ENCODE measurements at regions not wholly inside any gene's neighbourhood (a gene's known extent, or its start where the extent isn't known, plus 50 kb on each side); places are given as distances from the start of the nearest gene placed in this dataset.
A peak's percentile ranks its signal among the peaks of the same experiment; 100 is the strongest.

DNA sequence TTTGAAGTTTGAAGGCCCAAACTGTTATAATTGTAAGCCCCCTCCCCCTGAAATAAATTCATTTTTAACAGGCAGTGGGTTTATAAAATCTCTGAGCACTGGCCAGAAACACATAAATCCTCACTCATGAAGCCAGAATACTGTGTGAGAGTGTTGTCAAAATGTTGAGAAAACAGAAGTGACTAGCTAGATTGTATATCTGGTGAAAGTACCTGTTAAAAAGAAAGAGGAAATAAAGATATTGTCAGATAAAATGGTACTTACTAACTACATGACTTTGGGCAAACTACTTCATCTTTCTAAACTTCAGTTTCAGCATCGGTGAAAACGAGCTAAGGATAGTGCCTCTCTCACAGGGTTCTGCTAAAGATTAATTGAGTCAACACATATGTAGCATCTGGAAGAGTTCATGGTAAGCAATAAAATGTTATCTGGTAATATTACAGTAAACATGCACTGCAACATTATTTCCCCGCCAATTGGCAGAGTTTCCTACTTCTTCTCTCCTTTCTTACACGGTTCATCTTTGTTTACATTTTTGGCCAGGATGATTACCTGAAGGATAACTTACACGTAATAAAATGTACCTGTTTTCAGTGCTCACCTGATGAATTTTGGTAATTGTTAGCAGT is 202.5 kb upstream of the CHRM2 start:
- DNase-seq (ENCODE audit: low read depth) = no peak

GRCh38 chr7:136664537-136664936 is 203.9 kb upstream of the CHRM2 start:
- no peak for DNase-seq (ENCODE audit: low read depth)

- peak; percentile 10 for DNase-seq (ENCODE audit: low read depth)
These were observed 210.9 kb upstream of the CHRM2 start for GRCh38 chr7:136657482-136657921.

DNA sequence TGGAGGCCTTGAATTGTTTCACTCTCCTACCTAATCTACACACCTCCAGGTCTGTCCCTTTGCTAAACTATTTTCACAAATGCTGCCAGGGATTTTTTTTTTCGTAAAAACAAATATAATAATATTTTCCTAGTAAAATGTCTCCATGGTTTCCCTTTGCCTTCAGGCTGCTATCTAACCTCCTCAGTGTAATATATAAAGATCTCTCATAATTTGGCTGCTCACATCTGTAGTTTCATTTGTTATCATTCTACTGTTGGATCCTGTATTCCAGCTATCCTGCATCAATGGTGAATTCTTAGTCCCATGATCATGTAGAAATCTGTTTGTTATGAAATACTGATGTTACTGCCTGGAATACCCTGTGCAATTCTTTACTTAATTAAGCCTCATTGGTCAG is 211.9 kb upstream of the CHRM2 start:
- DNase-seq (ENCODE audit: low read depth) = no peak

- no peak for DNase-seq (ENCODE audit: low read depth)
These were observed 213.0 kb upstream of the CHRM2 start for GRCh38 chr7:136655414-136655813.

DNA sequence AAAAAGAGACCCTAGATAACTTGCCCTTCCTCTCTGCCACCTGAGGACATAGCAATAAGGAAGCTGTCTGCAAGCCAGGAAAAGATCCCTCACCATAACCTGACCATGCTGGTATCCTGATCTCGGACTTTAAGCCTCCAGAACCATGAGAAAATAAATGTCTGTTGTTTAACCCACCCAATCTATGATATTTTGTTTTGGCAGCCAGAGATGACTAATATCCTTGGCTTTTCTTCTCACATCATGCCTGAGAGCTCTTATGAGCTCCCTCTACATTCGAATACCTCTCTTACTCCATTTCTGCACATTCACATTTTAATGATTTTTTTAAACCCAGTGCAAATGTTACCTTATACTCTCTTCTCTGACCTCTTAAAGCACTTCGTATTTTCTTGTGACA is 214.0 kb upstream of the CHRM2 start:
- DNase-seq (ENCODE audit: low read depth) = peak; percentile 10

GRCh38 chr7:136652635-136653370 is 215.6 kb upstream of the CHRM2 start:
- DNase-seq (ENCODE audit: low read depth) = no peak

- DNase-seq (ENCODE audit: low read depth) = no peak
These were observed 227.5 kb upstream of the CHRM2 start for GRCh38 chr7:136640977-136641376.

- DNase-seq (ENCODE audit: low read depth) = peak; percentile 28
These were observed 230.6 kb upstream of the CHRM2 start for GRCh38 chr7:136637813-136638212.

DNA sequence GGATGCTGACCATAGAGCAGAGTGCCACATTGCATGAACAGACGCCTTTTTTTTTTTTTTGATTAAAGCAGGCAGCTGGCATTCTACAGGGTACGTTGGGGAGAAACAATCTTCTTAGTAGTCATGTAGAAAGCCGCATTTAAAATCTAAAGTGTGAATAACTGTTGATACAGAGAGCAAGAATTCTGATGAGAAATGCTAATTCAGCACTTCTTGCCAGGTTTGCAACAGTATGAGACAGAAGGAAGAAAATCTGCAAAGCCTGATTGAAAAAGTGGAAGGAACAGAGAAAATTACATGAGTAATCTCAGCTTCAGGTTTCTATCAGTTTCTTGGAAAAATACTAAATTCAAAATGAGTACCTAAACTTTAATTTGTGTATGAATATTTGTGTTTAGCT is 232.7 kb upstream of the CHRM2 start:
- DNase-seq (ENCODE audit: low read depth) = no peak

DNA sequence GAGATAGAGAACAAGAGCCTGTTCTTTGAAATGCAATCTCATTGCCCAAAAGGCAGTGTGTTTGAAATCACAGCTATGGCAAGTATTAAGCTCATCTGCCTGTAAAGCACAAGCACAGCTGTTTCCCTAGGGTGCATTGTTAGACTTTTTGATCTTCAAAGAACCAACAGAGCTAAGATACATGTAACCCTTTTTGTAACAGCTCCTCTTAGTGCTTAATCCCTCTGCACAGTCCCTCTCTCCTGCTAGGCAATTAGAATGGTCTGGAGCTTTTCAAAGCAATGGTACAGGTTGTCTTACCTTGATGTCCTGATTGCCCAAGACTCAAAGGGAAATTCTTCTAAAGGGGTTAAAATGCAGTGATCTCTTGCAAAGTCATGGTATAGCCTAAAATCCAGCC is 249.6 kb upstream of the CHRM2 start:
- DNase-seq (ENCODE audit: low read depth) = no peak

DNA sequence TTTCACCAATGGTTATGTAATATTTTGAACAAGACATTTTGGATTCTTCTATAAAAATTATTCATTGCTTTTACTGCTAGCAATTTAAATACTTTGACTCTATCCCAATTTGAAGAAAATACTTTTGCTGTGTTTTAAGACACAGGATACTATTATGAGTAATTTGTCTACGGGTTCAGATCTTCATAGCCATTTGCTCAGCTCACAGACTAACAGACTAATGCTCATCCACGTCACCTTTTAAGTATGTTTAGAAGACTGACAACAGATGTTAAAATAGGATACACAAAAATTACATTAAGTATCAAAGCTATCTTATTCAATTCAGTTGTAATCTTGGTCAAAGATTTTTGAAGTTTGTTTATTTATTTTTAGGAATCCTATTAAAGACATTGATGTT is 251.3 kb upstream of the CHRM2 start:
- no peak for DNase-seq (ENCODE audit: low read depth)

GRCh38 chr7:136605532-136606329 is 262.7 kb upstream of the CHRM2 start:
- no peak for DNase-seq (ENCODE audit: low read depth)

DNA sequence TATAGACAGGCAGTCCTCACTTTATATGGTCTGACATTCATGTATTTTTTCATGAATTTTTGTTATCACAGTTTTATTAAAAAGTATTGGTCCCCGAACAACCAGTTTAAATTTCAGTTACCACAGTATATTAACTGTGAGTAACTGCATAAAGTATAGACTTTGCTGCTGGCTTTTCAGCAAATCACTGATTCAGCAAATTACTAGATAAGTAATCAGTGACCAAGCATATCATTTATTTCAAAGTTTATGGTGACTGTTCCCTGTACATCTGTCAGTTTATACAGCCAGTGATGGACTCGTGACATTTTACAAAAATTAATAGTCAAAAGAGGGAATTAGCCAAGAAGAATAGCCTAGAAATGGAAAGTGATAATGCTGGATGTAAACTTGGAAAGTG is 266.7 kb upstream of the CHRM2 start:
- no peak for DNase-seq (ENCODE audit: low read depth)

DNA sequence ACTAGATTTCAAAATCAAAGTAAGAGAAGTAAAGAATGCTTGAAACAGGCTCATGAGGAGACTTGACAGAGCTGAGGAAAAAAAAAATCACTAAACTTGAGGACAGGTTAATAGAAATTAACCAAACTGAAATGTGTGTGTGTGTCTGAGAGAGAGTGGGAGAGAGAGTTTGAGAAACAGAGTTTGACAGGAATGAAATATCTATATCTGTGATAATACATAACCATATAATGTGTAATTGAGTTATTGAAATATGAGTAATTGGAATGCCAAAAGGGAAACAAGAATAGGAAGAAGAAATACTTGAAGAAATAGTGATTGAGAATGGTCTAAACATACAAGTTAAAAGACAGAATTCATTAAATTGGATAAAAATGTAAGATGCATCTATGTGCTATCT is 268.0 kb upstream of the CHRM2 start:
- DNase-seq (ENCODE audit: low read depth) = no peak

DNA sequence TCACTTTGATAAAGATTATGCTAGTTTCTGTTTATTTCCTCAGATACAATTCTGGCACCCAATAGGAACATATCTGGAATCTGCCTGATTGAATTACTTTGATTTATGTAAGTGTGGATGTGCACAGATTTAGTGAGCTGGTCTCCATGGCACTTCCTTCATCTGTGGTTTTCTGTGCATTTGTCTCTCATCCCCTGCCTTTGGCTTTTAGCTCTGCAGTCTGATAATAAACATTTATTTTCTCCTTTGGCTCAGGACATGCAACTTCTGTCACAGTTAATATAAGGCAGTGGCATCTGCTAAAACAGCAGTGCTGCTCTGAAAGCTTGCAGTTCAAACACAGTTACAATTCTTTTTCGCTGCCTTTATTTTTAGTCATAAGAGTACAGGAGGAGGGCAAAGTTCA is 273.7 kb upstream of the CHRM2 start:
- no peak for DNase-seq (ENCODE audit: low read depth)

DNA sequence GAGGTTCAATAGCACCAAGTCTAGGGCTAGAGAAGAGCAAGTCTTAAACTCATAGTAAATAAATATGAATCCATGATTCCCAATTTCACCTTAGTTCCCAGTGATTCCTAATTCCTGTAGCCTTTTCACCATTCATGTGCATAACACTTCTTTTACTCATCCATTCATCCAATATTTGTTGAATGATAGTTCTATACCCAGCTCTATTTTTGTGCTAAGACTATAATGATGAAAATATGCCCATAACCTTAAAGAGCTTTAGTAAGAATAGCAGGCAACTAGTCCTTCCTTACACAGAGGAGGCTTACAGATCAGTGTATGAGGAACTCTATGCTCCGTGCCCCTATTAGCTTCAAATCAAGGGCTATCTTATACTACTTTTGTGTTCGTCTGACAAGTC is 280.2 kb upstream of the CHRM2 start:
- no peak for DNase-seq (ENCODE audit: low read depth)

- DNase-seq (ENCODE audit: low read depth) = peak; percentile 48
These were observed 282.3 kb upstream of the CHRM2 start for GRCh38 chr7:136585954-136586670.

DNA sequence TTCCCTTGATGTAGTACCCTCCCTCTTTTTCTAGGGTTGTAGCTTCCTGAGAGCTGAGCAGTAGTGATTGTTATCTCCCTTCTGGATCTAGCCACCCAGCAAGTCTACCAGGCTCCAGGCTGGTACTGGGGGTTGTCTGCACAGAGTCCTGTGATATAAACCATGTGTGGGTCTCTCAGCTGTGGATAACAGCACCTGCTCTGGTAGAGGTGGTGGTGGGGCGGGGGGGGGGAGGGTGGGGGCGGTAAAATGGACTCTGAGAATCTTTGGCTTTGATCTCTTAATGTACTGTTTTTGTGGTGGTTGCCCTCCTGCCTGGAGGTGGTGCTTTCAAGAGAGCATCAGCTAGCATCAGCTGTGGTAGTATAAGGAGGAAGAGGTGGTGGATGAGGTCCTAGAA is 302.0 kb upstream of the CHRM2 start:
- DNase-seq (ENCODE audit: low read depth) = no peak

DNA sequence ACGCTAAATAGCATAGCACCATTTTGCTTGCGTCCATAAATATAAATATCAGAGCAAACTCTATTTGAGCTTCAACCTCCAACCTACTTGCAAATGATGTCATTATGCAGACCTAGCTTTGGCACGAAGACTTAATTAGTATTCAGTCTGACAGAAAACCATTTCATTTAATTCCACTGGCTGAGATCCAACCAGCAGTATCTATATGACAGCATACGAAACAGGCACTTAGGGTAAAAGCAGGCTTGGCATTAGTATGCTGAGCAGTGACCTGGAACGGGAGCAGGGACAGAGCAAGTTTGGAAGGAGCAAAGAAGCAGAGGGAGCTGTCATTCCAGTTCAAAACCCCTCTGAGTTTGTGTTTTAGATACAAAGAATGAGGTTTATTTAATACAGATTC is 312.5 kb upstream of the CHRM2 start:
- DNase-seq (ENCODE audit: low read depth) = no peak

GRCh38 chr7:136551618-136552017 is 316.8 kb upstream of the CHRM2 start:
- DNase-seq (ENCODE audit: low read depth) = no peak

DNA sequence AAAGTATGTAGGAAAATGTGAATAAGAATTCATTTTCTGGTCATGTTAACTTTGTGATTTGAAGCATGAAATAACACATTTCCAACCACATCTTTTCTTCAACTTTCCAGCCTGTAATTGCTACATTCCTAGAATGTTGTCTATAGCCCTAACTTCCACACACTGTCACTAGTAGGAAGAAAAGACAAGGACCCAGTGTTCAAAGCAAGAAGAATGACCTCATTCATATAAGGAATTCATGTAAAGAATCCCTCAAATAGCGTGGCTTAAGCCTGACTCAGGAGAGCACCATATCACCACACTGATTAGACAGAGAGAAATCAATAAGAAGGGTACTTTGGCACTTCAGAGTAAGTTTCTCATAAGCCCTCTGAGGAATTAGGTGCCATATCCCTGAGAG is 318.7 kb upstream of the CHRM2 start:
- no peak for DNase-seq (ENCODE audit: low read depth)
